HCEC 1CT (cell line): ENCODE measurements at regions not wholly inside any gene's neighbourhood (a gene's known extent, or its start where the extent isn't known, plus 50 kb on each side); places are given as distances from the start of the nearest gene placed in this dataset.
A peak's percentile ranks its signal among the peaks of the same experiment; 100 is the strongest.

Experiments used
- DNase-seq: peaks from one replicate; pipeline ENCODE4 v3.0.0-alpha.2; 2017

- DNase-seq = peak; percentile 64
These were observed 105.2 kb upstream of the NEBL start for GRCh38 chr10:21002091-21002878.

- no peak for DNase-seq
These were observed 102.6 kb upstream of the NEBL start for GRCh38 chr10:20999699-21000098.

- DNase-seq = no peak
These were observed 100.9 kb upstream of the NEBL start for GRCh38 chr10:20998036-20998435.

- DNase-seq = no peak
These were observed 98.2 kb upstream of the NEBL start for GRCh38 chr10:20995123-20995987.

- peak; percentile 48 for DNase-seq
These were observed 96.9 kb upstream of the NEBL start for GRCh38 chr10:20993830-20994527.

GRCh38 chr10:20993389-20993788, 96.3 kb upstream of the NEBL start:
- DNase-seq = peak; percentile 32

DNA sequence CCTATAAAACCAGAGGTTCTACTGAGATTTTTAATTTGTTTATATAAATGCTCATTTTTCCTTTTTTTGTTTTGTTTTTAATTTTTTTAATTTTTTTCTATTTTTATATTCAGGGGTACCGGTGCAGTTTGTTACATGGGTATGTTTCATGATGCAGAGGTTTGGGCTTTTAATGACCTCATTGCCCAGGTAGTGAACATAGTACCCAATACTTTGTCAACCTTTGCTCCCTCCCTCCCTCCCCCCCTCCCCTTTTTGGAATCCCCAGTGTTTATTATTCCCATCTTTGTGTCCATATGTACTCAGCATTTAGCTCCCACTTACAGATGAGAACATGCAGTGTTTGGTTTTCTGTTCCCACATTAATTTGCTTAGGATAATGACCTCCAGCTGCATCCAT, 94.4 kb upstream of the NEBL start:
- no peak for DNase-seq

GRCh38 chr10:20990604-20991003, 93.5 kb upstream of the NEBL start:
- peak; percentile 36 for DNase-seq

- DNase-seq = no peak
These were observed 91.4 kb upstream of the NEBL start for GRCh38 chr10:20988357-20988983.

DNA sequence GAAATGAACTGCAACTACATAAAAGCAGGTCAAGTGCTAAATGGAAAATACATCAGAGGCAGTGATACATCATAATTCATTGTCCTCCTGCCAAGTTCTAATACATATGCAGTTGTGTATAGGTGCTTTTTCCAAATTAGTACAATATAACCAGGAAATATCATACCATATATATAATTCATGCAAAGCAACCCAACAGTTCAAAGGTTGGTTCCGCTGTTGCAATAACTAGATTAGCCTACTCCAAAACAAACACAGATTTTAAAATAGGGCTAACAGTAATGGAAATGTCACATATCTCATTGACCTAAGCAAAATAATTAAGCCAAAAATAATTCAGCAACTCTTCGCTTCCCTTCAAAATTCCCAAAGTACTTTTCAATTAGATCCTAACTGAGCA, 88.9 kb upstream of the NEBL start:
- no peak for DNase-seq

DNA sequence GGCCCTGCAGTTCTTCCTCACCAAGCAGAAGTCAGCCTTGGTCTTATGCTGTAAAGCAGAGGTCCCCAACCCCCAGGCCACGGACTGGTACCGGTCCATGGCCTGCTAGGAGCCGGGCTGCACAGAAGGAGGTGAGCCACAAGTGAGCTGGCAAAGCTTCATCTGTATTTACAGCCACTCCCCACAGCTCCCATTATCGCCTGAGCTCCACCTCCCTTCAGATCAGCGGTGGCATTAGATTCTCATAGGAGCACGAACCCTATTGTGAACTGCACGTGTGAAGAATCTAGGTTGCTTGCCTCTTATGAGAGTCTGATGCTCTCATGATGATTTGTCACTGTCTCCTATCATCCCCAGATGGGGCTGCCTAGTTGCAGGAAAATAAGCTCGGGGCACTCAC, 87.6 kb upstream of the NEBL start:
- DNase-seq = no peak

DNA sequence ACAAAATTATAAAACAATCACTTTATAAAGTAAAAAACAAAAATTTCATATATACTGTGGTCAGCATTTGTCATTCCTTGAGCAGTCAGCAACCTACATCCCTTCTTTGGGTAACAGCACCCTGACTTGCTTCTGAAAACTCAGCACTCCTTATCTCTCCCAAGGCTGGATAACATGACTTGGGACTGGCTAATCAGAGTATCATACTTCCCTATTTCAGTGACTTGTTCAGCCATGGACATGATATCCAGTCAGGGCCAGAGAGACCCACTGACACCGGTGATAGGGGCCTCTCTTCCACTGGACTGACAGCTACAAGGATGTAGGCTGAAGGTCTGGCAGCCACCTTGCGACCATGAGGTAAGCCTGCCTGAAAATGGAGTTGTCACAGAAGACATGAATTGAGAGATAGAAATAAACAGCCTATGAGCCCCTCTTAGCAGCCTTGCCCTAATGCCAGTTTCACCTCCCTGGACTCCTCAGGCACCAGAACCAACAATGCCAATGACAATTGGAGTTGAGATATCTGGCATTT, 84.4 kb upstream of the NEBL start:
- no peak for DNase-seq

- no peak for DNase-seq
These were observed 81.5 kb upstream of the NEBL start for GRCh38 chr10:20978617-20979016.

- DNase-seq = no peak
These were observed 80.2 kb upstream of the NEBL start for GRCh38 chr10:20977300-20977699.

- no peak for DNase-seq
These were observed 79.8 kb upstream of the NEBL start for GRCh38 chr10:20976891-20977290.

GRCh38 chr10:20976390-20976789, 79.3 kb upstream of the NEBL start:
- no peak for DNase-seq

- DNase-seq = no peak
These were observed 78.1 kb upstream of the NEBL start for GRCh38 chr10:20975236-20975635.

DNA sequence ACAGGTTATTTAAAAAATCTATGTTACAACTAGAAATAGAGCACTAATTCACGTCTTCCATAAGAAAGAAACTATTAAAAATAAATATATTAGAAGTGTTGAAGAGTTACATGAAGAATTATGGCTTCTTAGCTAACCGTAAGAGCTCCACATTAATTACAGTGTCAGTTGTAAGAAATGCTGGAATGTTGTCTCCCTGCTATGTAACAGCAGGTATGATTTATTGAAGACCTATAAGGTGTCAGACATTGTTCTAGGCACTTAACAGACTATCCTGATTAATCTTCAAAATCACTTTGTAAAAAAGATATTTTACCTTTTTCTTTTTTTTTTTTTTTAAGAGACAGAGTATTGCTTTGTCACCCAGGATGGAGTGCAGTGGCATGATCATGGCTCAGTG, 75.8 kb upstream of the NEBL start:
- no peak for DNase-seq

GRCh38 chr10:20971901-20972300, 74.8 kb upstream of the NEBL start:
- DNase-seq = peak; percentile 2

- no peak for DNase-seq
These were observed 73.6 kb upstream of the NEBL start for GRCh38 chr10:20970708-20971107.

GRCh38 chr10:20970044-20970443, 72.9 kb upstream of the NEBL start:
- peak; percentile 53 for DNase-seq

DNA sequence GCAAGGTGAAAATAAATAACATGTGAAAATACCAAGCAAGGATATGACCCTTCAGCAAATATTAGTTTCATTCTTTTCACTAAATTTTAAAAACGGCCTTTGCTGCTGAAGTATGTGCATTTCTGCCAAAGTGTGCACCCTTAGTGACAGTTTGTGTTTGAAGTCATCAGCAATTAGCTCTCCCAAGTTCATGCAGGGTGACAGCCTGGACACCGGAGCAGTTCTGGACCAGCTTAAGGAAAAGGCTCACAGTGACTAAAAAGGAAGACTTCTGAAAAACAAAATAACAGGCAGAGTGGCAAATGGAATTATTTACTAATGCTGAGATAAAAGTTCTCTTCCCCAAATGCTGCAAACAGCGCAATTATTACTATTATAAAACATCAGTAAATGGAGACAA, 69.3 kb upstream of the NEBL start:
- no peak for DNase-seq
